Gastroesophageal sphincter (tissue), 2 donors: ENCODE measurements at regions not wholly inside any gene's neighbourhood (a gene's known extent, or its start where the extent isn't known, plus 50 kb on each side); places are given as distances from the start of the nearest gene placed in this dataset.

Experiments
- EP300 ChIP-seq: sonication (generic); formaldehyde crosslinking; IDR thresholded peaks from one replicate; pipeline ENCODE4 v1.6.1; 2017; ENCODE audit warnings: antibody characterized with exemption, mild to moderate bottlenecking
- POLR2A ChIP-seq, 2 donors: fragments of 450-650 bp; IDR thresholded peaks; one replicate each; pipeline ENCODE4 v1.6.1; 2017; ENCODE audit warnings: antibody characterized with exemption in 2 of 2, mild to moderate bottlenecking in 2 of 2, moderate library complexity in 1 of 2

DNA sequence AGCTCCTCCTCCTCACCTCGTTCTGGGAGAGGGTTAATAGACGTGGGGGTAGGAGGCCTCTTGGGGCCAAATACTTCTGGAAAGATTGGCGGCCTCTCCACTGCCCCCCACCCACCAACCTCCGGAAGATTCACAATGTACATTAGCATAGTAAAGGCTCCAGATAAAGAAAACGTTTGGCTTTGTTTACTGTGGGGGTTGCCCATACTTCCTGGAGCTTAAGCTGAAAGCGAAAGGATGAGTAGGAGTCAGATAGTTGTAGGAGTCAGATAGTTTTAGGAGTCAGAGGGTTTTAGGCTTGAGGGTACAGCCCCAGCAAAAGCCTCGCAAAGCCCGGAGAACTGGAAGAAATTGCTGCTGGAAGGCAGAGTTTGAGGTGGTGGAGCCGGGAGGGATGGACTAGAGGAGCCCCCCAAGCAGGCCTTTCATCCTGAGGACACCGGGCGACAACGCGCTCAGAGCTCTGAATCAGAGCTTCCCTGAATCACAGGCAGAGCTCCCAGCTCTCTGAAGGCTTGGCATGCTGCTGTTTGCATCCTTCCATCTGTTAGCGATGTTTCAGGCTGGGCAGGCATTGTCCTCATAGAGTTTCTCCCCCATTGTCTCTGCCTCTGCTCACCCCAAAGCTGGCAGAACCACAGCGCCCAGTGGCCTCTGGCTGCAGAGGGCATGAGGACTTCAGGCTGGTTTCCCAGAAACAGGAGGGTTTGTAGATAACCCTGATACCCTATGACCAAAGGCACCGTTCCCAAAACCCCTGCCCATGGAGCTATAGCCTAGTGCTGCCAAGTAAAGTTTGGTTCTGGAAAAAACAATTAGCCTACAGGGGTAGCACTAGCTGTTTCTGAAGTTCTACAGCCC, 280.7 kb downstream of the BCOR start:
- TF ChIP-seq POLR2A (IDR thresholded peaks at IDR 0.05) = no peak
- TF ChIP-seq EP300 = no peak
